ENCODE measurements at regions not wholly inside any gene's neighbourhood (a gene's known extent, or its start where the extent isn't known, plus 50 kb on each side); places are given as distances from the start of the nearest gene placed in this dataset.

GRCh38 chr14:89603938-89604480 lies 187.0 kb upstream of the FOXN3 start:
- no peak for FAIRE-seq
- H3K79me2 ChIP-seq (ENCODE audit: control insufficient read depth, insufficient read depth, low read length): no peaks in the 10 kb centered on the region

More at GRCh38 chr14:89603938-89604480, 187.0 kb upstream of the FOXN3 start:
- no peak for DNase-seq (ENCODE audit: low read depth, low spot score)
- no peaks in the 10 kb centered on the region for H3K4me1 ChIP-seq (ENCODE audit: control insufficient read depth, insufficient read depth, low read length)
- in situ Hi-C loops (cut with MboI): no loop called here
- SMC1A ChIA-PET (ENCODE audit: uncharacterized antibody, unreplicated experiment): interaction anchor here (0.8 kb wide), 1 partner anchor 1169 kb away, joined by 4 read pairs; no protein-coding TSS in a partner anchor
- WGBS (ENCODE audit: insufficient coverage, insufficient replicate concordance, low lambda C conversion rate, missing lambda C conversion rate): 94% methylated on average over 10 of the region's 10 CpGs
- H3K36me3 ChIP-seq (ENCODE audit: control insufficient read depth in 2 of 2, insufficient read depth in 2 of 2, low read length in 1 of 2): no peaks in the 10 kb centered on the region
- H3K27ac ChIP-seq (ENCODE audit: control insufficient read depth, insufficient read depth): no peak overlapping the region
- TF ChIP-seq TAF1 (IDR thresholded peaks at IDR 0.05; ENCODE audit: borderline replicate concordance, low read depth, low read length): no peak
- TF ChIP-seq SUZ12 (IDR thresholded peaks at IDR 0.05; ENCODE audit: unreplicated experiment): no peak
- TF ChIP-seq ESRRA (IDR thresholded peaks at IDR 0.05; ENCODE audit: low read length): no peak
- TF ChIP-seq EGR1 (IDR thresholded peaks at IDR 0.05; ENCODE audit: borderline replicate concordance in 1 of 2, low read depth in 2 of 2, low read length in 2 of 2): no peak
- TF ChIP-seq ZNF207 (IDR thresholded peaks at IDR 0.05; ENCODE audit: borderline replicate concordance): no peak
- no peak for TF ChIP-seq CUX1 (IDR thresholded peaks at IDR 0.05; ENCODE audit: insufficient replicate concordance, low read depth, low read length)
- H3K9me3 ChIP-seq (replicated peaks; ENCODE audit: control insufficient read depth, insufficient read depth, low read length): peaks cover 9% of the 10 kb centered on the region
- no peaks in the 10 kb centered on the region for H3K27me3 ChIP-seq (replicated peaks in 1 of 2; ENCODE audit: control insufficient read depth in 2 of 2, insufficient read depth in 2 of 2, low read length in 1 of 2)
- ATAC-seq: no peak
- no peak overlapping the region for H3K4me2 ChIP-seq (ENCODE audit: control insufficient read depth, insufficient read depth)
- BruUV-seq (replicated peaks): no TSS peak
- H2AFZ ChIP-seq (ENCODE audit: control insufficient read depth, low read depth, low read length): no peak overlapping the region
- intact Hi-C loops (cut with micrococcal nuclease; ENCODE audit: unreplicated experiment): no loop called here
- POLR2A ChIA-PET: no interaction called here
- no peaks in the 10 kb centered on the region for H4K20me1 ChIP-seq (ENCODE audit: control insufficient read depth, insufficient read depth)
- H3K9ac ChIP-seq (ENCODE audit: control insufficient read depth, insufficient read depth, low read length): no peak overlapping the region
- CTCF ChIA-PET: interaction anchor here (0.6 to 0.8 kb wide), 2 partner anchors 53 to 852 kb away, joined by 3 read pairs; no protein-coding TSS in a partner anchor
- H3K4me3 ChIP-seq: no peak overlapping the region
- RAD21 ChIA-PET (ENCODE audit: unreplicated experiment): interaction anchor here (0.5 kb wide), 1 partner anchor 177 kb away, joined by 4 read pairs; no protein-coding TSS in a partner anchor

Data from GM12878 (cell line).